ENCODE measurements at regions not wholly inside any gene's neighbourhood (a gene's known extent, or its start where the extent isn't known, plus 50 kb on each side); places are given as distances from the start of the nearest gene placed in this dataset.

- no peaks in the 10 kb centered on the region for H3K9me3 ChIP-seq (ENCODE audit: control insufficient read depth, insufficient read depth, low read length)
- dilution Hi-C loops (cut with HindIII; ENCODE audit: low sequenced_read_pairs, unreplicated experiment) = no loop called here
- H4K8ac ChIP-seq (ENCODE audit: low read depth in 2 of 2, low read length in 2 of 2) = no peak overlapping the region
- no TSS peak for BruUV-seq (replicated peaks)
- H3K79me1 ChIP-seq (ENCODE audit: low read depth in 1 of 2, low read length in 2 of 2) = no peaks in the 10 kb centered on the region
- ChIA-PET POLR2A (ENCODE audit: unreplicated experiment) (no interaction called here), CTCF (no interaction called here)
- no peak overlapping the region for H2BK120ac ChIP-seq (ENCODE audit: low read depth, low read length)
- no peak for DNase-seq
- no peak overlapping the region for H3K4me2 ChIP-seq (ENCODE audit: low read depth, low read length)
- H2BK20ac ChIP-seq (ENCODE audit: low read depth, low read length) = no peak overlapping the region
- ATAC-seq (ENCODE audit: low read depth) = no peak
- no peaks in the 10 kb centered on the region for H3K4me1 ChIP-seq (ENCODE audit: control insufficient read depth, insufficient read depth, low read length)
- H3K27ac ChIP-seq (ENCODE audit: insufficient read depth, low read length) = no peak overlapping the region
- H3K18ac ChIP-seq (ENCODE audit: low read depth, low read length) = no peak overlapping the region
- H3K14ac ChIP-seq (replicated peaks; ENCODE audit: low read depth, low read length) = no peak overlapping the region
- H3K4me3 ChIP-seq (ENCODE audit: insufficient read depth, low read depth, low read length) = no peak overlapping the region
- no peak overlapping the region for H3K23ac ChIP-seq (ENCODE audit: low read depth, low read length)
- no peak overlapping the region for H2AK9ac ChIP-seq (replicated peaks; ENCODE audit: low read depth, low read length, poor library complexity)
- no peak overlapping the region for H3K56ac ChIP-seq (ENCODE audit: extremely low read depth, insufficient read depth, low read length)
- H2AK5ac ChIP-seq (ENCODE audit: low read depth, low read length) = no peak overlapping the region
- no peak for TF ChIP-seq CEBPB (IDR thresholded peaks at IDR 0.05; ENCODE audit: low read depth, low read length)
- TF ChIP-seq MAFK (IDR thresholded peaks at IDR 0.05; ENCODE audit: low read depth, low read length) = no peak
- no peak overlapping the region for H2BK5ac ChIP-seq (ENCODE audit: low read depth, low read length, poor library complexity, severe bottlenecking)
- intact Hi-C loops (cut with micrococcal nuclease) = no loop called here
- no peak overlapping the region for H3K9ac ChIP-seq (ENCODE audit: low read depth, low read length)
- no peak overlapping the region for H4K91ac ChIP-seq (ENCODE audit: insufficient read depth, low read depth, low read length)
- H2AFZ ChIP-seq (replicated peaks; ENCODE audit: low read length, poor library complexity) = no peak overlapping the region
- in situ Hi-C loops (cut with MboI; ENCODE audit: low sequenced_read_pairs) = no loop called here
- no peak overlapping the region for H3K4ac ChIP-seq (ENCODE audit: low read depth, low read length)
- no peaks in the 10 kb centered on the region for H3K9me1 ChIP-seq (ENCODE audit: insufficient read depth, low read length)
- H3K36me3 ChIP-seq (ENCODE audit: control insufficient read depth, insufficient read depth, low read length) = no peaks in the 10 kb centered on the region
- WGBS, 2 experiments (ENCODE audit: extremely low coverage in 2 of 2, insufficient read length in 1 of 2) = no CpG with 5 or more reads among the region's 2 CpGs
- H2BK15ac ChIP-seq (ENCODE audit: low read depth, low read length) = no peak overlapping the region
- no peak overlapping the region for H4K5ac ChIP-seq (ENCODE audit: low read depth, low read length)
- no peaks in the 10 kb centered on the region for H4K20me1 ChIP-seq (ENCODE audit: insufficient read depth, low read length)
- no peaks in the 10 kb centered on the region for H3K27me3 ChIP-seq (ENCODE audit: control insufficient read depth, insufficient read depth, low read length)
These were observed 1401.9 kb downstream of the SLITRK1 start for GRCh38 chr13:82480415-82480814.

Measured in IMR-90 (cell line).